H1 (cell line): ENCODE measurements at regions not wholly inside any gene's neighbourhood (a gene's known extent, or its start where the extent isn't known, plus 50 kb on each side); places are given as distances from the start of the nearest gene placed in this dataset.
A peak's percentile ranks its signal among the peaks of the same experiment; 100 is the strongest.

Experiments used
- CTCF ChIA-PET: fragments of 300-600 bp; sonication (Branson Sonifier 250); formaldehyde crosslinking; loops from one replicate; lab custom pipeline; 2021; ENCODE audit not compliant: partially characterized antibody; lab: Charles Lee
- POLR2A ChIA-PET: fragments of 300-600 bp; sonication (Branson Sonifier 250); formaldehyde crosslinking; loops from one replicate; lab custom pipeline; 2021; ENCODE audit warnings: inconsistent platforms; ENCODE audit not compliant: partially characterized antibody; lab: Charles Lee
- DNase-seq, 2 experiments: peaks; one replicate each; pipeline versions ENCODE4 v3.0.0 to v3.0.0-alpha.2; 2010 to 2022; ENCODE audit warnings: low spot score in 2 of 2, low read depth in 1 of 2, mixed read lengths in 1 of 2
- FAIRE-seq: peaks from 2 replicates; lab custom pipeline; 2011; peaks lifted over from hg19 to GRCh38; lab: Jason Lieb, UNC
- H2AFZ ChIP-seq: 2 replicates; pipeline ENCODE4 v1.8.1; 2012; ENCODE audit warnings: low read length, inconsistent platforms
- H2AK5ac ChIP-seq: 2 replicates; pipeline ENCODE4 v1.6.1; 2013; ENCODE audit warnings: low read depth, low read length
- H2BK120ac ChIP-seq: replicated peaks from 2 replicates; pipeline ENCODE3; 2013; ENCODE audit warnings: low read depth, low read length, inconsistent platforms
- H2BK12ac ChIP-seq: 2 replicates; pipeline ENCODE4 v1.6.1; 2013; ENCODE audit warnings: low read depth, low read length
- H2BK15ac ChIP-seq: 2 replicates; pipeline ENCODE4 v1.6.1; 2013; ENCODE audit warnings: low read length
- H2BK20ac ChIP-seq: 2 replicates; pipeline ENCODE4 v1.6.1; 2013; ENCODE audit warnings: low read length
- H2BK5ac ChIP-seq: 2 replicates; pipeline ENCODE4 v1.6.1; 2013; ENCODE audit warnings: low read depth, low read length
- H3K14ac ChIP-seq: 2 replicates; pipeline ENCODE4 v1.6.1; 2013; ENCODE audit warnings: inconsistent platforms; ENCODE audit not compliant: insufficient read length
- H3K18ac ChIP-seq: 2 replicates; pipeline ENCODE4 v1.6.1; 2013; ENCODE audit warnings: low read length; ENCODE audit errors: extremely low read depth
- H3K23ac ChIP-seq: 2 replicates; pipeline ENCODE4 v1.6.1; 2013; ENCODE audit warnings: inconsistent platforms; ENCODE audit not compliant: insufficient read length
- H3K23me2 ChIP-seq: 2 replicates; pipeline ENCODE4 v1.6.1; 2013; ENCODE audit warnings: low read depth, low read length
- H3K27ac ChIP-seq: 2 replicates; pipeline ENCODE4 v1.6.1; 2011; ENCODE audit warnings: low read depth, low read length, inconsistent platforms
- H3K27me3 ChIP-seq, 4 experiments: replicated peaks in 1 of 4; 1 replicate in 1 of 4; 2 replicates in 3 of 4; pipeline versions ENCODE4 v1.6.1 to v1.8.1; 2011 to 2013; ENCODE audit warnings: low read length in 3 of 4, mild to moderate bottlenecking in 3 of 4, inconsistent platforms in 2 of 4, mixed read lengths in 2 of 4, moderate library complexity in 1 of 4; ENCODE audit not compliant: control insufficient read depth in 3 of 4, insufficient read depth in 3 of 4; ENCODE audit errors: extremely low read depth in 1 of 4
- H3K36me3 ChIP-seq, 4 experiments: 2 replicates each; pipeline versions ENCODE4 v1.6.1 to v1.8.1; 2011 to 2013; ENCODE audit warnings: mild to moderate bottlenecking in 4 of 4, low read length in 3 of 4, moderate library complexity in 2 of 4, control low read depth in 1 of 4, inconsistent platforms in 1 of 4; ENCODE audit not compliant: insufficient read depth in 4 of 4, control insufficient read depth in 2 of 4
- H3K4ac ChIP-seq: replicated peaks from 2 replicates; pipeline ENCODE3; 2013; ENCODE audit warnings: low read length, low read depth, mixed read lengths, inconsistent platforms; ENCODE audit not compliant: insufficient read length
- H3K4me1 ChIP-seq, 4 experiments: replicated peaks in 1 of 4; 1 replicate in 1 of 4; 2 replicates in 3 of 4; pipeline versions ENCODE4 v1.6.1 to v1.8.1; 2011 to 2013; ENCODE audit warnings: low read length in 3 of 4, inconsistent platforms in 2 of 4, mixed read lengths in 1 of 4; ENCODE audit not compliant: insufficient read depth in 4 of 4, control insufficient read depth in 3 of 4
- H3K4me2 ChIP-seq, 2 experiments: 2 replicates each; pipeline versions ENCODE4 v1.6.1 to v1.8.1; 2011 to 2013; ENCODE audit warnings: low read depth in 2 of 2, low read length in 2 of 2, control low read depth in 1 of 2, inconsistent platforms in 1 of 2, mild to moderate bottlenecking in 1 of 2; ENCODE audit not compliant: insufficient read depth in 1 of 2
- H3K4me3 ChIP-seq, 4 experiments: fragments of 200-600, 300-600 bp in 1 of 4; sonication (generic), shearing (Covaris generic), sonication (Bioruptor Twin) in 1 of 4; 2 replicates each; pipeline versions ENCODE4 v1.5.1 to v1.8.1; 2011 to 2016; ENCODE audit warnings: low read length in 4 of 4, low read depth in 3 of 4, control low read depth in 2 of 4, inconsistent platforms in 2 of 4, mild to moderate bottlenecking in 2 of 4, mixed read lengths in 1 of 4, moderate library complexity in 1 of 4; ENCODE audit not compliant: insufficient read depth in 2 of 4; ENCODE audit errors: extremely low read depth in 1 of 4
- H3K56ac ChIP-seq: replicated peaks from 2 replicates; pipeline ENCODE3; 2013; ENCODE audit warnings: low read depth, mild to moderate bottlenecking, mixed read lengths, low read length, inconsistent platforms; ENCODE audit not compliant: insufficient read length
- H3K79me1 ChIP-seq: 2 replicates; pipeline ENCODE4 v1.6.1; 2013; ENCODE audit warnings: low read depth, low read length, control low read depth
- H3K79me2 ChIP-seq, 2 experiments: 2 replicates each; pipeline versions ENCODE4 v1.6.1 to v1.8.1; 2012 to 2013; ENCODE audit warnings: low read length in 2 of 2, mild to moderate bottlenecking in 2 of 2, inconsistent platforms in 1 of 2; ENCODE audit not compliant: insufficient read depth in 2 of 2, control insufficient read depth in 1 of 2
- H3K9ac ChIP-seq, 4 experiments: replicated peaks in 1 of 4; 1 replicate in 1 of 4; 2 replicates in 3 of 4; pipeline versions ENCODE4 v1.6.1 to v1.8.1; 2011 to 2013; ENCODE audit warnings: low read depth in 3 of 4, low read length in 3 of 4, control low read depth in 2 of 4, mild to moderate bottlenecking in 2 of 4, moderate library complexity in 2 of 4, inconsistent platforms in 1 of 4; ENCODE audit errors: extremely low read depth in 1 of 4
- H3K9me3 ChIP-seq, 2 experiments: 2 replicates each; pipeline versions ENCODE4 v1.6.1 to v1.8.1; 2012 to 2013; ENCODE audit warnings: mild to moderate bottlenecking in 2 of 2, moderate library complexity in 2 of 2, control low read depth in 1 of 2, inconsistent platforms in 1 of 2, low read depth in 1 of 2, low read length in 1 of 2, mixed read lengths in 1 of 2; ENCODE audit not compliant: insufficient read depth in 2 of 2
- H4K20me1 ChIP-seq, 2 experiments: replicated peaks in 1 of 2; 2 replicates each; pipeline versions ENCODE3 to v1.8.1; 2011 to 2013; ENCODE audit warnings: inconsistent platforms in 2 of 2, low read length in 2 of 2, mild to moderate bottlenecking in 1 of 2; ENCODE audit not compliant: insufficient read depth in 2 of 2, control insufficient read depth in 1 of 2
- H4K5ac ChIP-seq: 2 replicates; pipeline ENCODE4 v1.6.1; 2013; ENCODE audit warnings: low read length, low read depth, mixed read lengths, inconsistent platforms; ENCODE audit not compliant: insufficient read length
- H4K8ac ChIP-seq: 2 replicates; pipeline ENCODE4 v1.8.0; 2013; ENCODE audit warnings: mild to moderate bottlenecking, moderate library complexity, low read length, inconsistent platforms; ENCODE audit not compliant: insufficient read depth; ENCODE audit errors: extremely low read depth
- H4K91ac ChIP-seq: replicated peaks from 2 replicates; pipeline ENCODE3; 2013; ENCODE audit warnings: low read length, mixed read lengths, inconsistent platforms; ENCODE audit not compliant: insufficient read length
- CTCF ChIP-seq, 3 experiments: IDR thresholded peaks; 1 replicate in 2 of 3; 2 replicates in 1 of 3; pipeline versions ENCODE4 v1.5.1 to v1.6.1; 2011; ENCODE audit warnings: low read length in 3 of 3, mild to moderate bottlenecking in 3 of 3, inconsistent platforms in 2 of 3, low read depth in 1 of 3, moderate library complexity in 1 of 3; ENCODE audit not compliant: insufficient read depth in 1 of 3; ENCODE audit errors: control extremely low read depth in 1 of 3
- JUND ChIP-seq: IDR thresholded peaks from 2 replicates; pipeline ENCODE4 v1.6.1; 2011; ENCODE audit warnings: mild to moderate bottlenecking, improper control_type of control experiment, low read length
- POLR2AphosphoS5 ChIP-seq: IDR thresholded peaks from 2 replicates; pipeline ENCODE4 v1.6.1; 2011; ENCODE audit warnings: low read depth, low read length
- SP4 ChIP-seq: IDR thresholded peaks from 2 replicates; pipeline ENCODE4 v1.6.1; 2012; ENCODE audit warnings: low read length, inconsistent platforms
- WGBS, 2 experiments: shearing (Covaris generic) in 1 of 2; methylation state at CpG; one replicate each; pipeline versions ENCODE4 v1.1.6 to v1.1.7; 2013 to 2015; ENCODE audit warnings: low lambda C conversion rate in 2 of 2, mixed read lengths in 2 of 2, inconsistent platforms in 1 of 2, low coverage in 1 of 2, missing lambda C conversion rate in 1 of 2; ENCODE audit not compliant: insufficient replicate concordance in 2 of 2, insufficient coverage in 1 of 2, insufficient read length in 1 of 2; ENCODE audit errors: extremely low coverage in 1 of 2, missing lambda C conversion rate in 1 of 2; 5-methylcytosine and 5-hydroxymethylcytosine counted together

GRCh38 chr7:112580717-112581435, 100.1 kb downstream of the LSMEM1 start:
- no peaks in the 10 kb centered on the region for H3K79me2 ChIP-seq
- no peak overlapping the region for H4K5ac ChIP-seq
- H2BK20ac ChIP-seq, result no peak overlapping the region
- no peaks in the 10 kb centered on the region for H3K36me3 ChIP-seq
- ChIA-PET CTCF (interaction anchor here (0.6 to 3.8 kb wide), 3 partner anchors 8 to 1502 kb away, joined by 3 to 21 read pairs (median 4); no protein-coding TSS in a partner anchor), POLR2A (no interaction called here)
- no peak overlapping the region for H2BK120ac ChIP-seq
- H4K8ac ChIP-seq, result no peak overlapping the region
- H3K79me1 ChIP-seq, result no peaks in the 10 kb centered on the region
- no peaks in the 10 kb centered on the region for H3K23me2 ChIP-seq
- no peak overlapping the region for H3K23ac ChIP-seq
- no peak overlapping the region for H3K18ac ChIP-seq
- H3K4ac ChIP-seq, result peak overlapping the region; percentile 48
- no peak overlapping the region for H2AK5ac ChIP-seq
- no peak overlapping the region for H4K91ac ChIP-seq
- FAIRE-seq (no peak), DNase-seq (no peak)
- H3K9me3 ChIP-seq, result no peaks in the 10 kb centered on the region
- H3K27ac ChIP-seq, result no peak overlapping the region
- H4K20me1 ChIP-seq, result no peaks in the 10 kb centered on the region
- no peak overlapping the region for H2AFZ ChIP-seq
- no peak overlapping the region for H3K9ac ChIP-seq
- H3K4me1 ChIP-seq, result no peaks in the 10 kb centered on the region
- 96% methylated on average over 5 of the region's 5 CpGs; no CpG with 5 or more reads in 1 of the 2 experiments for WGBS, 2 experiments
- no peak overlapping the region for H3K14ac ChIP-seq
- no peak for TF ChIP-seq POLR2AphosphoS5
- TF ChIP-seq SP4, result no peak
- TF ChIP-seq CTCF (IDR thresholded peaks at IDR 0.05; ENCODE audit: control extremely low read depth in 1 of 3, insufficient read depth in 1 of 3, low read depth in 1 of 3, low read length in 3 of 3), result no peak
- TF ChIP-seq JUND, result no peak
- no peaks in the 10 kb centered on the region for H3K27me3 ChIP-seq
- H2BK15ac ChIP-seq, result no peak overlapping the region
- no peak overlapping the region for H2BK12ac ChIP-seq
- no peak overlapping the region for H3K4me3 ChIP-seq
- no peak overlapping the region for H3K56ac ChIP-seq
- no peak overlapping the region for H2BK5ac ChIP-seq
- H3K4me2 ChIP-seq, result no peak overlapping the region
